GM18520 (cell line): ENCODE measurements at regions not wholly inside any gene's neighbourhood (a gene's known extent, or its start where the extent isn't known, plus 50 kb on each side); places are given as distances from the start of the nearest gene placed in this dataset.

Experiments
- ATAC-seq: cut with Tn5 transposase; IDR thresholded peaks from one replicate; pipeline ENCODE4 v1.9.1; 2021; ENCODE audit not compliant: unreplicated experiment

- ATAC-seq: no peak
These were observed 128.3 kb upstream of the TRIM2 start for GRCh38 chr4:153075836-153076518.

- ATAC-seq: no peak
These were observed 127.4 kb upstream of the TRIM2 start for GRCh38 chr4:153076861-153077260.

- no peak for ATAC-seq
These were observed 124.3 kb upstream of the TRIM2 start for GRCh38 chr4:153079857-153080391.

- ATAC-seq: no peak
These were observed 123.2 kb upstream of the TRIM2 start for GRCh38 chr4:153081006-153081580.

- no peak for ATAC-seq
These were observed 122.5 kb upstream of the TRIM2 start for GRCh38 chr4:153081693-153082092.

- no peak for ATAC-seq
These were observed 121.6 kb upstream of the TRIM2 start for GRCh38 chr4:153082322-153083301.

GRCh38 chr4:153083447-153083947 is 120.7 kb upstream of the TRIM2 start:
- ATAC-seq: peak; percentile 57

- no peak for ATAC-seq
These were observed 119.8 kb upstream of the TRIM2 start for GRCh38 chr4:153084224-153084979.

- peak; percentile 39 for ATAC-seq
These were observed 119.1 kb upstream of the TRIM2 start for GRCh38 chr4:153084980-153085630.

- no peak for ATAC-seq
These were observed 116.5 kb upstream of the TRIM2 start for GRCh38 chr4:153087671-153088194.

GRCh38 chr4:153089742-153090141 is 114.5 kb upstream of the TRIM2 start:
- ATAC-seq: no peak

GRCh38 chr4:153090181-153090580 is 114.1 kb upstream of the TRIM2 start:
- ATAC-seq: no peak

GRCh38 chr4:153090670-153091385 is 113.4 kb upstream of the TRIM2 start:
- no peak for ATAC-seq

GRCh38 chr4:153093396-153093795 is 110.8 kb upstream of the TRIM2 start:
- no peak for ATAC-seq

GRCh38 chr4:153093802-153094201 is 110.4 kb upstream of the TRIM2 start:
- no peak for ATAC-seq

GRCh38 chr4:153094435-153094834 is 109.8 kb upstream of the TRIM2 start:
- ATAC-seq: no peak

- no peak for ATAC-seq
These were observed 108.6 kb upstream of the TRIM2 start for GRCh38 chr4:153095448-153096204.

- ATAC-seq: no peak
These were observed 107.9 kb upstream of the TRIM2 start for GRCh38 chr4:153096344-153096743.
